ENCODE measurements at regions not wholly inside any gene's neighbourhood (a gene's known extent, or its start where the extent isn't known, plus 50 kb on each side); places are given as distances from the start of the nearest gene placed in this dataset.

DNA sequence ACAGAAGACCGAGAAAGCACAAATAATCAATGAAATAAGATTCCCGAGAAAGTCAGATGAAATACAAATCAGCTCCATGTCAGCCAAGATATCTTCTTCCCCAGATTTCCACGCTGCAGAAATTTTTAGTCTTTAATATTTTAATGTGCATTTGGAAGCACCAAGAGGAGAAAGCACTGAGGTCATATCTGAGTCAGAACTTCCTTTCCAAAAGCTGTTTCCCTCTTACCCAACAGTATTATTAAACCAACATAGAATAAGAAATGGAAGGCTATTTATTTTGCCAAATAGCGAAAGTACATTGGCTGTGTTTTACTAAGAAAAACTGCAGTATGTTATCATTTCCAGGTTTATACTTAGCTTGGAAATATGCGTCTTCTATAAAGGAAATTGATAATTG, 772.1 kb upstream of the CDH9 start:
- H2BK15ac ChIP-seq (ENCODE audit: low read depth, poor library complexity, severe bottlenecking): no peak overlapping the region
- no peak overlapping the region for H2BK5ac ChIP-seq (ENCODE audit: low read depth, low read length, poor library complexity, severe bottlenecking)
- H3K4me3 ChIP-seq (ENCODE audit: insufficient read depth in 1 of 2, low read depth in 1 of 2, low read length in 2 of 2): no peak overlapping the region
- H3K14ac ChIP-seq (ENCODE audit: low read length in 2 of 2): no peak overlapping the region
- H4K91ac ChIP-seq (ENCODE audit: low read length): no peak overlapping the region
- no peak overlapping the region for H3K27ac ChIP-seq (ENCODE audit: low read length, poor library complexity, severe bottlenecking)
- no peak overlapping the region for H3K18ac ChIP-seq (ENCODE audit: low read depth in 1 of 2, low read length in 2 of 2)
- no peak overlapping the region for H2AFZ ChIP-seq (ENCODE audit: low read depth, low read length)
- no peak overlapping the region for H3K9ac ChIP-seq (ENCODE audit: low read length)
- no peak overlapping the region for H4K8ac ChIP-seq (ENCODE audit: low read length)
- 100% methylated on average over 2 of the region's 5 CpGs for WGBS
- H3K79me1 ChIP-seq (replicated peaks; ENCODE audit: low read length, poor library complexity, severe bottlenecking): no peaks in the 10 kb centered on the region
- DNase-seq: no peak
- no peak overlapping the region for H2BK12ac ChIP-seq (ENCODE audit: low read length in 2 of 2)
- no peaks in the 10 kb centered on the region for H3K9me3 ChIP-seq (ENCODE audit: control insufficient read depth, low read length)
- H3K4ac ChIP-seq (ENCODE audit: low read depth in 1 of 2, low read length in 2 of 2): no peak overlapping the region
- H3K4me2 ChIP-seq (ENCODE audit: low read length, poor library complexity, severe bottlenecking): no peak overlapping the region
- no peaks in the 10 kb centered on the region for H3K27me3 ChIP-seq (ENCODE audit: control insufficient read depth in 1 of 2, insufficient read depth in 1 of 2, low read length in 2 of 2)
- H2BK120ac ChIP-seq (ENCODE audit: low read depth, low read length): no peak overlapping the region
- no peaks in the 10 kb centered on the region for H3K36me3 ChIP-seq (ENCODE audit: control insufficient read depth in 1 of 2, insufficient read depth in 2 of 2, low read depth in 1 of 2, low read length in 2 of 2)
- no peak overlapping the region for H2AK5ac ChIP-seq (ENCODE audit: low read length, severe bottlenecking)
- H3K4me1 ChIP-seq (ENCODE audit: control insufficient read depth, insufficient read depth, low read depth, low read length): no peaks in the 10 kb centered on the region
- no peak overlapping the region for H3K23ac ChIP-seq (ENCODE audit: low read length in 2 of 2)

DNA sequence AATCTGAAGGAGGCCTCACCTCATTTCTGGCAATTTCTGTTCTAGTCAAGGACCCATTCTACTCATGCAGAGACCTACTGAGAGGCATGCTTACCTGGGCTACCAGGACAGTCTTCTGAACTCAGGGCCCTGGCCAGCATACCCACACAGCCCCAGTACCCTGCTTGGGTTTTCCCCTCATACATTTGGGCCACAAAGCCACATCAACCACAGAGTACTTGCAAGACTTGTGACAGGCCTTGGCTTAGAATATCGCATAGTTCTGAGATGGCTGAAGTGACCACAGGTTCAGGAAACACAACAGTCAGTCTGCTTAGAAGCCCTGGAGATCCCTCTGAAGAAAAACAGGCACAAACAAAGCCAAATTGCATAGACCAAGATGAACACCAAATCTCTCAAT, 758.8 kb upstream of the CDH9 start:
- Histone ChIP-seq H3K4me2 (ENCODE audit: low read length, poor library complexity, severe bottlenecking) (no peak overlapping the region), H2BK5ac (ENCODE audit: low read depth, low read length, poor library complexity, severe bottlenecking) (no peak overlapping the region), H2BK120ac (ENCODE audit: low read depth, low read length) (no peak overlapping the region), H3K23ac (ENCODE audit: low read length in 2 of 2) (no peak overlapping the region), H2AFZ (ENCODE audit: low read depth, low read length) (no peak overlapping the region), H3K14ac (ENCODE audit: low read length in 2 of 2) (no peak overlapping the region), H3K4me3 (ENCODE audit: insufficient read depth in 1 of 2, low read depth in 1 of 2, low read length in 2 of 2) (no peak overlapping the region), H3K36me3 (ENCODE audit: control insufficient read depth in 1 of 2, insufficient read depth in 2 of 2, low read depth in 1 of 2, low read length in 2 of 2) (no peaks in the 10 kb centered on the region), H4K91ac (ENCODE audit: low read length) (no peak overlapping the region), H2BK15ac (ENCODE audit: low read depth, poor library complexity, severe bottlenecking) (no peak overlapping the region), H3K18ac (ENCODE audit: low read depth in 1 of 2, low read length in 2 of 2) (no peak overlapping the region), H3K27me3 (ENCODE audit: control insufficient read depth in 1 of 2, insufficient read depth in 1 of 2, low read length in 2 of 2) (no peaks in the 10 kb centered on the region), H2BK12ac (ENCODE audit: low read length in 2 of 2) (no peak overlapping the region), H3K79me1 (replicated peaks; ENCODE audit: low read length, poor library complexity, severe bottlenecking) (no peaks in the 10 kb centered on the region), H3K27ac (ENCODE audit: low read length, poor library complexity, severe bottlenecking) (no peak overlapping the region), H3K4me1 (ENCODE audit: control insufficient read depth, insufficient read depth, low read depth, low read length) (no peaks in the 10 kb centered on the region), H3K9me3 (ENCODE audit: control insufficient read depth, low read length) (peaks cover 20% of the 10 kb centered on the region), H4K8ac (ENCODE audit: low read length) (no peak overlapping the region), H3K9ac (ENCODE audit: low read length) (no peak overlapping the region), H3K4ac (ENCODE audit: low read depth in 1 of 2, low read length in 2 of 2) (no peak overlapping the region), H2AK5ac (ENCODE audit: low read length, severe bottlenecking) (no peak overlapping the region)
- DNase-seq: no peak
- 90% methylated on average over 1 of the region's 1 CpG for WGBS

DNA sequence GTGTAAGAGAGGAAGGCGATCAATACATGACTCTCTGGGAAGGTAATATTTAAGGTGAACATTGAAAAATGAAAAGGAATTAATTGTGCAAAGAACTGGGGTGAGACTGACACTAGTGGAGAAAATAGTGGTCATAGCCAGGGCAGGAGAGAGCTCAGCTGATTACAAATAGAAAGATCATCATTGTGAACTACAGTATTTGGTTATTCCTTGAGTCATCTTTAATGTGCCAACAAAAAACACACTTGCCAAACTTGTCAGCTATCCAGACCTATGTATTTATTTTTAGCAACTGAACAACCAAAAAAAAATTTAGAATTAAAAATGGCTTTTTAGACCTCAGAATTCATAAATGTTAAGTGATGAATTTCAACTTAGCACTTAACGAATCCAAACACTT, 749.8 kb upstream of the CDH9 start:
- Histone ChIP-seq H3K27ac (ENCODE audit: low read length, poor library complexity, severe bottlenecking) (no peak overlapping the region), H3K9ac (ENCODE audit: low read length) (no peak overlapping the region), H3K18ac (ENCODE audit: low read depth in 1 of 2, low read length in 2 of 2) (no peak overlapping the region), H2BK15ac (ENCODE audit: low read depth, poor library complexity, severe bottlenecking) (no peak overlapping the region), H3K36me3 (ENCODE audit: control insufficient read depth in 1 of 2, insufficient read depth in 2 of 2, low read depth in 1 of 2, low read length in 2 of 2) (no peaks in the 10 kb centered on the region), H2BK120ac (ENCODE audit: low read depth, low read length) (no peak overlapping the region), H3K4ac (ENCODE audit: low read depth in 1 of 2, low read length in 2 of 2) (no peak overlapping the region), H3K27me3 (ENCODE audit: control insufficient read depth in 1 of 2, insufficient read depth in 1 of 2, low read length in 2 of 2) (no peaks in the 10 kb centered on the region), H3K79me1 (replicated peaks; ENCODE audit: low read length, poor library complexity, severe bottlenecking) (no peaks in the 10 kb centered on the region), H2AFZ (ENCODE audit: low read depth, low read length) (no peak overlapping the region), H3K4me1 (ENCODE audit: control insufficient read depth, insufficient read depth, low read depth, low read length) (no peaks in the 10 kb centered on the region), H3K4me2 (ENCODE audit: low read length, poor library complexity, severe bottlenecking) (no peak overlapping the region), H3K14ac (ENCODE audit: low read length in 2 of 2) (no peak overlapping the region), H3K9me3 (ENCODE audit: control insufficient read depth, low read length) (peaks cover 7% of the 10 kb centered on the region), H2BK5ac (ENCODE audit: low read depth, low read length, poor library complexity, severe bottlenecking) (no peak overlapping the region), H2BK12ac (ENCODE audit: low read length in 2 of 2) (no peak overlapping the region), H4K8ac (ENCODE audit: low read length) (no peak overlapping the region), H4K91ac (ENCODE audit: low read length) (no peak overlapping the region), H3K23ac (ENCODE audit: low read length in 2 of 2) (no peak overlapping the region), H2AK5ac (ENCODE audit: low read length, severe bottlenecking) (no peak overlapping the region), H3K4me3 (ENCODE audit: insufficient read depth in 1 of 2, low read depth in 1 of 2, low read length in 2 of 2) (no peak overlapping the region)
- 91% methylated on average over 2 of the region's 2 CpGs for WGBS
- no peak for DNase-seq

DNA sequence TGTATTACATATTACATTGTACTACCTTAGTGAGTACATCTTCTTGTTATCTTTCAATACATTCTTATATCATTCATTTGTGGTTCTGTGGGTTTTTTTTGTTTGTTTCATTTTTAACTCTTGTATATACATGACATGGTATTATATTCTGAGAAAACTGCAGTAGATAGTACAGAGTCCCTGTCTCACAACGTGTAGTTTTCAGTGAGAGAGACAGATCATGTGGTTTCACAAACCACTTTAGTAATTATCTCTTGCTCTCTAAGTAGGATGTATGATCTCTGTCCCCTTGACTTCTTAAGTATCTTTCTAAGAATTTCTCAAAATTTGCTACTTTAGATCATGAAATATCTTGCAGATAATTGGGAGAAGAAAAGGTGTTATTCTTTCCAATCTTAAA, 745.9 kb upstream of the CDH9 start:
- Histone ChIP-seq H3K4me2 (ENCODE audit: low read length, poor library complexity, severe bottlenecking) (no peak overlapping the region), H4K8ac (ENCODE audit: low read length) (no peak overlapping the region), H3K4ac (ENCODE audit: low read depth in 1 of 2, low read length in 2 of 2) (no peak overlapping the region), H3K9ac (ENCODE audit: low read length) (no peak overlapping the region), H2BK15ac (ENCODE audit: low read depth, poor library complexity, severe bottlenecking) (no peak overlapping the region), H3K27ac (ENCODE audit: low read length, poor library complexity, severe bottlenecking) (no peak overlapping the region), H3K36me3 (ENCODE audit: control insufficient read depth in 1 of 2, insufficient read depth in 2 of 2, low read depth in 1 of 2, low read length in 2 of 2) (no peaks in the 10 kb centered on the region), H3K27me3 (ENCODE audit: control insufficient read depth in 1 of 2, insufficient read depth in 1 of 2, low read length in 2 of 2) (no peaks in the 10 kb centered on the region), H3K4me3 (ENCODE audit: insufficient read depth in 1 of 2, low read depth in 1 of 2, low read length in 2 of 2) (no peak overlapping the region), H3K18ac (ENCODE audit: low read depth in 1 of 2, low read length in 2 of 2) (no peak overlapping the region), H3K9me3 (ENCODE audit: control insufficient read depth, low read length) (peaks cover 3% of the 10 kb centered on the region), H2AK5ac (ENCODE audit: low read length, severe bottlenecking) (no peak overlapping the region), H4K91ac (ENCODE audit: low read length) (no peak overlapping the region), H3K79me1 (replicated peaks; ENCODE audit: low read length, poor library complexity, severe bottlenecking) (no peaks in the 10 kb centered on the region), H3K23ac (ENCODE audit: low read length in 2 of 2) (no peak overlapping the region), H2BK120ac (ENCODE audit: low read depth, low read length) (no peak overlapping the region), H3K4me1 (ENCODE audit: control insufficient read depth, insufficient read depth, low read depth, low read length) (no peaks in the 10 kb centered on the region), H2BK12ac (ENCODE audit: low read length in 2 of 2) (no peak overlapping the region), H2BK5ac (ENCODE audit: low read depth, low read length, poor library complexity, severe bottlenecking) (no peak overlapping the region), H3K14ac (ENCODE audit: low read length in 2 of 2) (no peak overlapping the region), H2AFZ (ENCODE audit: low read depth, low read length) (no peak overlapping the region)
- no CpG with 5 or more reads among the region's 1 CpG for WGBS
- DNase-seq: no peak
